GM12872 (cell line): ENCODE measurements at regions not wholly inside any gene's neighbourhood (a gene's known extent, or its start where the extent isn't known, plus 50 kb on each side); places are given as distances from the start of the nearest gene placed in this dataset.

Source experiments
- TF ChIP-seq, protein P1 (sequence below): IDR thresholded peaks from 3 replicates; pipeline ENCODE4 v1.5.1; 2011; ENCODE audit warnings: low read depth, mild to moderate bottlenecking, low read length, moderate library complexity; ENCODE audit not compliant: insufficient read depth

DNA sequence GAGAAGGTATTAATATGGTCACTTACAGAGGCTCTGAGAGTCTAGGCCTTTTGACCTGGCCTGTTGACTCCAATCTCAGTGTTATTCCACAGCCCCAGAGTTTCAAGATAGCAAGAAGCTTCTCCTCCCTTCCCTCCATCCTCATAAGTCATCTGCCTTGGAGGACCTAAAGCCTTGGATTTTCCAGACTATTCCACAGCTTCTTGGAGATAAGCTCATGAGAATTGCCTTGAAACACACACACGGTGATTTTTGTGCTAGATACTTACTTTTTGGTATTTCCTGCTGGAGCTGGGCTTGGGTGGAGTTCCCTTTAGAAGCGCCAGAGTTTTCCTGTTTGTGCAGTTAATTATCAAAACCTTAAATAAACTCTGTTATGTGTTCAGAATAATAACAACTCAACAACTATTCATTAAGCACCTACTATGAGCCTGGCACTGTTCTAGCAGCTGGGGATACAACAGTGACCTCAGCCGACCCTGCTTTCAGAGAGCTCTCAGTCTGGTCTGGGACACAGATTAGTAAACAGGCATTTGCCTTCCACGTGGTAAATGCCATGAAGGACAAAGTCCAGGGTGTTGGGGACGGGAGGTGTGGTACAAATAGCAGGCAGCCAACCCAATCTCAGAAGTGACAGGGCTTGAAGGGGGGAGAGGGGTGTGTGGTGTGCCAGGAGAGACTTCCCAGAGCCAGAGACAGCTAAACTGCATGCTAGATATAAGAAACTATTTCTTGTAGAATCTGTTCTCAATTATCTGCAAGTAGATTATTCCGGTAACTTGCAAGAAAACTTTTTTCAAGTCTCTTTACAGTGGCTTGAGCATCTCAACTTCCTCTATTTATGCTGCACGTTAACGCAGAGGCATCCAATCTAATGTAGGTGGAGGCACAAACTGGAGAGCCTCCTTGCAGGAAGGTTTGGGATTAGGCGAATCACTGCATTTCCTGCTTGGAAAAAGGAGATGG lies 55.9 kb upstream of the KLF9 start:
- TF ChIP-seq, protein P1, sequence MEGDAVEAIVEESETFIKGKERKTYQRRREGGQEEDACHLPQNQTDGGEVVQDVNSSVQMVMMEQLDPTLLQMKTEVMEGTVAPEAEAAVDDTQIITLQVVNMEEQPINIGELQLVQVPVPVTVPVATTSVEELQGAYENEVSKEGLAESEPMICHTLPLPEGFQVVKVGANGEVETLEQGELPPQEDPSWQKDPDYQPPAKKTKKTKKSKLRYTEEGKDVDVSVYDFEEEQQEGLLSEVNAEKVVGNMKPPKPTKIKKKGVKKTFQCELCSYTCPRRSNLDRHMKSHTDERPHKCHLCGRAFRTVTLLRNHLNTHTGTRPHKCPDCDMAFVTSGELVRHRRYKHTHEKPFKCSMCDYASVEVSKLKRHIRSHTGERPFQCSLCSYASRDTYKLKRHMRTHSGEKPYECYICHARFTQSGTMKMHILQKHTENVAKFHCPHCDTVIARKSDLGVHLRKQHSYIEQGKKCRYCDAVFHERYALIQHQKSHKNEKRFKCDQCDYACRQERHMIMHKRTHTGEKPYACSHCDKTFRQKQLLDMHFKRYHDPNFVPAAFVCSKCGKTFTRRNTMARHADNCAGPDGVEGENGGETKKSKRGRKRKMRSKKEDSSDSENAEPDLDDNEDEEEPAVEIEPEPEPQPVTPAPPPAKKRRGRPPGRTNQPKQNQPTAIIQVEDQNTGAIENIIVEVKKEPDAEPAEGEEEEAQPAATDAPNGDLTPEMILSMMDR: no peak

DNA sequence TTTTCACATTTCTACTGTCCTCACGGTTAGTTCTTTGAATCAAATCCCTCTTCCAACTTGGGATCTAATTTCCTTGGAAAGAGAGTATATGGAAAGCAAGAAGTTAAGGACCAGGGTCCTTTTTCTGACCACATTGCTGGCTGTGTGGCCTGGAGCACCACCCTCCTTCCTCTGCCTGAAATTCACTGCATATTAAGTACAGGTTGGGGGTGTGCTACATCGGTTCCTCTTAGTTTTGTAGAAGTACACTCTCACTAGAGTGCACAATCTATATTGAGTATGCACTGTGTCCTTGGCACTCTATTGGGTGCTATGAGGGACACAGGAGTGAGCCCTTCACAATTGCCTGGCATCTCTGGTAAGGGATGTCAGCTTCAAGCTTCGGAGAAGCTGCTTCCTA lies 53.8 kb upstream of the KLF9 start:
- TF ChIP-seq, protein P1: no peak

DNA sequence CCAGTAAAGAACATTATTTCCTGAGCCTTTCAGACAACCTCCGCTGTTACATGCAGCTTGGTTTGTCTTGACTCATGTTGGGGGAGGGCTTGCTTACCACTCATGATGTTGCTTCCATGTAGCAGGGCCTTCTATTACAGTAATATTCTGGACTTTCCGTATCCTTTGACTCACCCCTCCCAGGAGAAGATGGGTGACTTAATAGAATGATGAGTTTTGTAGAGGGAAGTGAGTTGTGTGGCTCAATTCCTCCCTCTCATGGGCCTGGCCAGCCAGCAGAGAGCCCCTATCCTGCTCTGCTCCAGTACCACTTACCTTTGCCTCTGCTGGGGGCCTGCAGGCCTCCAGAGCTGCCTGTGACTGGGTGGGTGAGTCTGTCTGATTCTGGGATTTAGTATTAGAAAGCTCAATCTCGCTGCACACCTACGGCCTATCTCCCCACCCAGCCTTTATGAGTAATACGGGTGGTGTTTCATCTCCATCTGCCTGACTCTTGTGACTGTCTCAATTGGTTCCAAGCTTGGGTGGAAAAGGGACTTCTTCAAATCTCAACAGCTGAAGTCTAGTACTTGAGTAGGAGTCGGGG lies 52.6 kb upstream of the KLF9 start:
- TF ChIP-seq, protein P1: no peak

DNA sequence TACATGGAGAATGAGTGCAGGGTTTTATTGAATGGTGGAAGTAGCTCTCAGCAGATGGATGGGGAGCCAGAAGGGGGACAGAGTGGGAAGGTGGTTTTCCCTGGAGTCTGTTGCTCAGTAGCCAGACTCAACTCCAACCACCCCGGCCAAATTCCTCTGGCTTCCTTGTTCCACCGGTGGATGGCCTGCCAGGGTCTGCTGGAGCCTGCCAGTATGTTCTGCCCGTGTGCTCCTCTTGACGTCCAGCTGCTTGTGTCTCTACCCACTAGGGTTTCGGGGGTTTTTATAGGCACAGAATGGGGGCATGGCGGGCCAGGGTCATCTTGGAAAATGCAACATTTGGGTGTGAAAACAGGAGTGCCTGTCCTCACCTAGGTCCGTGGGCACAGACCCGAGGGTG lies 51.4 kb upstream of the KLF9 start:
- TF ChIP-seq, protein P1: no peak

DNA sequence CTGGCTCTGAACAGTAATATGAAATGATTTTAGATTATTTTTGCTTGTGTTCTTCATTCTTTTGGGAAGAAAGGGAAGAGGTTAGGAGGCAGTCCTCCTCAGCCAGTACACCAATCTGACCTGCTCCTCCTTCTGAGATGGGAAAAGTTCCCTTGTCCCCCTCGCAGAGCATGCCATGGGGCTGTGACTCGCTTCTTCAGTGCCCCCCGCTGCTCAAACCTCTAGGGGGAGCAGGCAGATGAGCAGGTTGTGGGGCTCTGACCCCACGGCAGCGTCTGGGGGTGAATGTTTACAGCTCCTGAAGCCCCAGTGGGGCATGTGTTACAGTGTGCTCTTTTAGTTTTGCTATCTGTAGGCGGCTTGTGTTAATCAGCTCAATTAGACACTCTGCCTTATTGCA lies 50.9 kb upstream of the KLF9 start:
- TF ChIP-seq, protein P1: 0 out of 3 replicates have a peak, but pooled peaks have one; percentile 15
